ENCODE measurements at regions not wholly inside any gene's neighbourhood (a gene's known extent, or its start where the extent isn't known, plus 50 kb on each side); places are given as distances from the start of the nearest gene placed in this dataset.

GRCh38 chr15:98126326-98127085, 166.0 kb downstream of the ARRDC4 start:
- Histone ChIP-seq H3K4me1 (replicated peaks in 1 of 2; ENCODE audit: control insufficient read depth in 2 of 2, insufficient read depth in 2 of 2, low read length in 2 of 2) (no peaks in the 10 kb centered on the region), H2AFZ (ENCODE audit: low read depth, low read length) (no peak overlapping the region), H4K20me1 (replicated peaks; ENCODE audit: control insufficient read depth, insufficient read depth, low read length) (no peaks in the 10 kb centered on the region; the same call in 1 of the 2 replicates), H3K36me3 (ENCODE audit: control insufficient read depth, insufficient read depth, low read length) (no peaks in the 10 kb centered on the region), H3K9me3 (replicated peaks; ENCODE audit: control insufficient read depth, insufficient read depth, low read depth, low read length) (no peaks in the 10 kb centered on the region), H3K27me3 (ENCODE audit: control insufficient read depth in 2 of 2, insufficient read depth in 2 of 2, low read length in 2 of 2) (peaks cover 9 to 19% of the 10 kb centered on the region in 2 experiments; a peak in 4 of 5 replicates), H3K79me2 (ENCODE audit: control insufficient read depth, insufficient read depth, low read length) (no peaks in the 10 kb centered on the region), H3K27ac (ENCODE audit: extremely low read depth, low read depth, low read length) (no peak overlapping the region), H3K9me1 (ENCODE audit: control insufficient read depth, insufficient read depth, low read length) (no peaks in the 10 kb centered on the region), H3K4me2 (ENCODE audit: insufficient read depth, low read length) (no peak overlapping the region), H3K9ac (ENCODE audit: insufficient read depth in 1 of 2, low read depth in 2 of 2, low read length in 2 of 2) (no peak overlapping the region), H3K4me3 (no peak overlapping the region)
- ChIA-PET POLR2A (no interaction called here), CTCF (ENCODE audit: low intra/inter-chr PET ratio) (interaction anchor here (0.5 kb wide), 1 partner anchor 39 kb away, joined by 3 read pairs; no protein-coding TSS in a partner anchor)
- FAIRE-seq = no peak
- WGBS (ENCODE audit: insufficient coverage, low coverage, missing lambda C conversion rate) = 0% methylated on average over 8 of the region's 8 CpGs
- in situ Hi-C loops (cut with MboI) = no loop called here
- DNase-seq (ENCODE audit: extremely low read depth in 1 of 4, low spot score in 3 of 4) = no peak
- ATAC-seq = no peak
- intact Hi-C loops (cut with micrococcal nuclease) = no loop called here
- no TSS peak for BruUV-seq (replicated peaks)
- no peak for TF ChIP-seq NFIC (IDR thresholded peaks at IDR 0.05)
- no peak for TF ChIP-seq NKRF (IDR thresholded peaks at IDR 0.05; ENCODE audit: borderline replicate concordance)
- TF ChIP-seq ID3 (CRISPR knock-in tag; IDR thresholded peaks at IDR 0.05) = no peak
- TF ChIP-seq ID3 (tag; IDR thresholded peaks at IDR 0.05) = no peak
- no peak for TF ChIP-seq CTCFL (IDR thresholded peaks at IDR 0.05; ENCODE audit: borderline replicate concordance, insufficient read depth, low read depth, low read length, poor library complexity, severe bottlenecking)
- TF ChIP-seq ZNF277 (CRISPR knock-in tag; IDR thresholded peaks at IDR 0.05; ENCODE audit: borderline replicate concordance) = no peak
- TF ChIP-seq ZBTB2 (IDR thresholded peaks at IDR 0.05) = no peak
- TF ChIP-seq STAT5A (IDR thresholded peaks at IDR 0.05; ENCODE audit: borderline replicate concordance, low read length) = no peak
- no peak for TF ChIP-seq ZNF133 (CRISPR knock-in tag; IDR thresholded peaks at IDR 0.05)
- no peak for TF ChIP-seq ETV1 (tag; conservative IDR thresholded peaks at IDR 0.05; ENCODE audit: low read depth)
- no peak for TF ChIP-seq ELF4 (CRISPR knock-in tag; IDR thresholded peaks at IDR 0.05)
- TF ChIP-seq PHF8 (IDR thresholded peaks at IDR 0.05; ENCODE audit: borderline replicate concordance, low read length) = no peak
